ENCODE measurements at regions not wholly inside any gene's neighbourhood (a gene's known extent, or its start where the extent isn't known, plus 50 kb on each side); places are given as distances from the start of the nearest gene placed in this dataset.

DNA sequence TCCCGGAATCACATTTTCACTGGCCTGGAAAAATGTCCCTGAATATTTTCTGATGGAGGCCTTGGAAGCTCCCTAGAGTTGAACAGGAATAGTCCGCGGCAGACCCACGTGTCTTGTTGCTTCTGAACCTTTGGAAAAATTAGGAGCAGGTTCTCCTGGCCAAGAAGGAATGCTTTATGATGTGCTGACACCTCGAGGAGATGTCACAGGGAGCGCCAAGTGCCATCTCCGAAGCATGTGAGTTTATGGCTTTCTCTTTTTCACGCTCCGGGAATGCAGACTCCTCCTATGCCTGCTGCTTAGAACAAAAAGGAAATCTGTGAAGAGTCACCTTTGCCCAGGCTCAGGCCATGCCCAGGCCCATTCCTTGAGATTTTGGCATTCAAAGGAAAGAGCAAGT is 84.6 kb downstream of the BOD1 start:
- TF ChIP-seq, protein P1, sequence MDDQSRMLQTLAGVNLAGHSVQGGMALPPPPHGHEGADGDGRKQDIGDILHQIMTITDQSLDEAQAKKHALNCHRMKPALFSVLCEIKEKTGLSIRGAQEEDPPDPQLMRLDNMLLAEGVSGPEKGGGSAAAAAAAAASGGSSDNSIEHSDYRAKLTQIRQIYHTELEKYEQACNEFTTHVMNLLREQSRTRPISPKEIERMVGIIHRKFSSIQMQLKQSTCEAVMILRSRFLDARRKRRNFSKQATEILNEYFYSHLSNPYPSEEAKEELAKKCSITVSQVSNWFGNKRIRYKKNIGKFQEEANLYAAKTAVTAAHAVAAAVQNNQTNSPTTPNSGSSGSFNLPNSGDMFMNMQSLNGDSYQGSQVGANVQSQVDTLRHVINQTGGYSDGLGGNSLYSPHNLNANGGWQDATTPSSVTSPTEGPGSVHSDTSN (IDR thresholded peaks at IDR 0.05), result no peak
- TF ChIP-seq FOXJ3 (CRISPR knock-in tag; IDR thresholded peaks at IDR 0.05), result no peak
- TF ChIP-seq, protein P2, sequence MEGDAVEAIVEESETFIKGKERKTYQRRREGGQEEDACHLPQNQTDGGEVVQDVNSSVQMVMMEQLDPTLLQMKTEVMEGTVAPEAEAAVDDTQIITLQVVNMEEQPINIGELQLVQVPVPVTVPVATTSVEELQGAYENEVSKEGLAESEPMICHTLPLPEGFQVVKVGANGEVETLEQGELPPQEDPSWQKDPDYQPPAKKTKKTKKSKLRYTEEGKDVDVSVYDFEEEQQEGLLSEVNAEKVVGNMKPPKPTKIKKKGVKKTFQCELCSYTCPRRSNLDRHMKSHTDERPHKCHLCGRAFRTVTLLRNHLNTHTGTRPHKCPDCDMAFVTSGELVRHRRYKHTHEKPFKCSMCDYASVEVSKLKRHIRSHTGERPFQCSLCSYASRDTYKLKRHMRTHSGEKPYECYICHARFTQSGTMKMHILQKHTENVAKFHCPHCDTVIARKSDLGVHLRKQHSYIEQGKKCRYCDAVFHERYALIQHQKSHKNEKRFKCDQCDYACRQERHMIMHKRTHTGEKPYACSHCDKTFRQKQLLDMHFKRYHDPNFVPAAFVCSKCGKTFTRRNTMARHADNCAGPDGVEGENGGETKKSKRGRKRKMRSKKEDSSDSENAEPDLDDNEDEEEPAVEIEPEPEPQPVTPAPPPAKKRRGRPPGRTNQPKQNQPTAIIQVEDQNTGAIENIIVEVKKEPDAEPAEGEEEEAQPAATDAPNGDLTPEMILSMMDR (IDR thresholded peaks at IDR 0.05), result no peak
